HG02885 (cell line): ENCODE measurements at regions not wholly inside any gene's neighbourhood (a gene's known extent, or its start where the extent isn't known, plus 50 kb on each side); places are given as distances from the start of the nearest gene placed in this dataset.
"Not testable (repeated sequence)": the region's sequence is repeated elsewhere in the genome, so short reads cannot be mapped to it uniquely, and the experiment has no call there.

ENCODE experiments used
- ATAC-seq: cut with Tn5 transposase; IDR thresholded peaks from one replicate; pipeline ENCODE4 v1.9.1; 2021; ENCODE audit warnings: mild to moderate bottlenecking; ENCODE audit not compliant: unreplicated experiment, poor library complexity

DNA sequence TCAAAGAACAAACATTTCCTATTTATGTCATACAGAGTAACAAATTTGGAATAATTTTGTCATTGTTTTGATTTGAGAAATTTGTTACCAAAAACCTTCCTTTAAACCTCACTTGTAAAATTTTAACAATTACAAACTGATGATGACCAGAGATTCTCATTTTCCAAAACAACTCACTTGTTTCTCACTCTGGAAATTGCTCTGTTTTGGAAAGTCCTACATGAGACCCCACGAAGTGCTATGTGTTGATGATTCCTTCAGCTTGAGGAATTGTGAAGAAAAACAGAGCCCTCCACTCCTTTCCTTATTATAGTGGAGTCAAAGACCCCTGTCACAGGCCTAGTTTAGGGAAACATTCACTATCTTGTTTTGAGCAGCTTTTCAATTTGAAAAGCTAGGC, 157.6 kb upstream of the RASGRP1 start:
- ATAC-seq, result no peak

DNA sequence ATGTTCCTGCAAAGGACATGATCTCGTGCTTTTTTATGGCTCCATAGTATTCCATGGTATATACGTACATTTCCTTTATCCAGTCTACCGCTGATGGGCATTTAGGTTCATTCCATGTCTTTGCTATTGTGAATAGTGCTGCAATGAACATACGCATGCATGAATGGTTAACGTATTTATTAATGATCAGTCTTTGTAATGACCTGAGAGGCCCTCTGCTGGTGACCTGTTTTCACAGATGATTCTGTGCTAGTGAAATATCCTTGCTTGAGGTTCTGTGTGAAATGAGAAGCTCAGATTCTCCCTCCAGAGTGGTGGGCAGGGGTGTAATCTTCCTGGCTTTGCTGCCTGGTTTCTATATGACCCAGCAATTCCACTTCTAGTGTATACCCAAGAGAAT, 160.2 kb upstream of the RASGRP1 start:
- ATAC-seq, result no peak

DNA sequence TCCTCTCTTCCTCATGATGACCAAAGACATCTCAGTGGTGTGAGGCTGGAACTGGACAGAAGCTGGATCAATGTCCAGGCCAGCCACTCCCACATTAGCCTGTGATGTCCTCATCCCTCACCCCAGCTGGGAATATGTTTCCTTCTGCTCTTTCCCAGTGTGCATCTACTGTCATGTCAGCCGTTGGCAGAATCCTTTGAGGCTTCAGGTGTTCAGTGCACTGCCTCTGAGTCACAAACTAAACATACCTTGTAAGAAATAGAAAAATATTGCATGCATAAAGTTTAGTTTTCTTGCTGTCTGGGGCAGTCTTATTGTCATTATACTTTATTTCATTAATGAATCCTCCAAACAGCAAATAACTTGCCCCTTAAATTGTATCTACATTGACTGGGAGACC, 161.6 kb upstream of the RASGRP1 start:
- no peak for ATAC-seq

DNA sequence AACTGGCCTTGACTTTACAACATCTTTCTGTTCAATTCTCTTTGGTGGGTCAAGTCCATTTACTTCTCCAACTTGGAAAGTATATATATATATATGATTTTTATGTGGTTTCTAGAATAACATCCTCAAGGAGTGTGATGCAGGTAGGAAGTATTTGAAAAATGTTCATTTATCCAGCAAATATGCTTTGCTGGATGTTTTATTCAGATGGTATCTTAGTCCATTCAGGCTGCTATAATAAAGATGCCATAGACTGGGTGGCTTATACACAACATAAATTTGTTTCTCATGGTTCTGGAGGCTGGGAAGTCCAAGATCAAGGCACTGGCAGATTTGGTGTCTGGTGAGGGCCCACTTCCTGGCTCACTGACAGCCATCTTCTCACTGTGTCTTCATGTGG, 168.7 kb upstream of the RASGRP1 start:
- ATAC-seq, result no peak

DNA sequence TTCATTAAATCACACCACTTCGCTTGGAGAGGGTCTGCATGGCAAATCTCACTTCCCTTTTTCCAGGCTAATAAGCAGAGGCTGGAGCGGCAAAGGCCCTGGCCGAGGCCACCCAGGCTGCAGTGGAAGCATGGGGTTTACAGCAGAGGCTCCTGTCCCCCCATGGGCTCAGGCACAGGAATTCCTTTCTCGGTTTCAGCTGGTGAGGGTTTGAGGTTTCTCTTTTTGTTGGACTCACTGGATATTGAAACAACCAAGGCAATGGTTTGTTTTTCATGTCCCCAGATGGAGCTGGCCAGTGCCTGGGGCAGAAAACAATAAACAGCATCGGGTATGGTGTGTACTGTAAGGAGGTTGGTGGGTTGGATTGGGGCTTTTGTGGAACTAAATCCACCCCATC, 175.6 kb upstream of the RASGRP1 start:
- no peak for ATAC-seq

DNA sequence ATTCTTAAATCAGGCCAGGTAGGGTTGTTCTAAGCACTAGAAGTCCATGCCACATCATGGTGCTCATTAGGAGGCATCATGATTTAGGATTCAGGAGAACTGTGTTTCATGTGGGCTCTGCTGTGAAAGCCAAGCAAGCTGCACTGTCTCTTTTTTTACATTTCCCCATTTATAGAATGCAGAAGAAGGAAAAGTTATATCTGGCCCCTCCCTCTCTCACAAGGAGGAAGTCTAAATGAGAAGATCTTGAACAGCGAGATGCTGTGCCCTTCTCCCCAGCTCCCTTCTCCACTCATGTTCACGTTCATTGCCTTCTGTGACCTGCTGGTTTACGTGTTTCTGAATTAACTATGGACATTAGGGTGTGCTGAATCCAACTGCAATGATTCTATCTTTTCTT, 178.5 kb upstream of the RASGRP1 start:
- ATAC-seq, result no peak

DNA sequence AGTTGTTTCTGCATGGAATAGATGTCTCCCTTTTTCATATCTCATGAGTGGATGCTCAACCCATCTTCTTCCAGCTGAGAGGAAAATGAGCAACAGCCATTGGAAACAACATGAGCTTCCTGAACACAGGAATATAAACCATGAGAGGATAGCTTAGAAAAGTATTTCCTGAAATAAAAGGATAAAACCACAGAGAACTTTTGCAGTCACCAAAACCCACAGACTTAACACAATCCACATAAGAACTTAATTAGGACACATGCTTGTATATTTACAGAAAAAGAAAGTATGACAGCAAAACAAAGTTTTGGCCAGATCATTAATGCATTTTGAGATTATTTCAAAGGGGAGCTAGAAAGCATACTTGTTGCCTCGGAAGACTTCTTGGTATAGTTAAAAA, 180.5 kb upstream of the RASGRP1 start:
- ATAC-seq, result no peak

DNA sequence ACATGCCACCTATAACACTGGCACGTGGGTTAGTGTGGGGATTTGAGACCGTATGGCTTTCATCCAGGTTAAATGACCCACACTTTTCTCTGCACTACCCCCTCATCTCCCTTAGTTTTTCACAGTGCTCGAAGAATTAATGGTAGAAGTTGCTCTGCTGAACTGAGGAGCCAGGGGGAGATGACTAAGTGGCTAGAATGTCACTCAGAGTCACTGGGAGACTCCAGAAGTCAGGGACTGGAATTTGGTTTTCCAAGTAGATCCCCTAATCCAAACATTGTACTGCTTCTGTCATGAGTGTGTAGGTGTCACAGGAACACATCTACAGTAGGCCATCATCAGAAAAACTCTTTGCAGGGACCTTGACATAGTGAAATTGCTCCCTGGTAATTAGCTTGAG, 181.0 kb upstream of the RASGRP1 start:
- ATAC-seq, result no peak

DNA sequence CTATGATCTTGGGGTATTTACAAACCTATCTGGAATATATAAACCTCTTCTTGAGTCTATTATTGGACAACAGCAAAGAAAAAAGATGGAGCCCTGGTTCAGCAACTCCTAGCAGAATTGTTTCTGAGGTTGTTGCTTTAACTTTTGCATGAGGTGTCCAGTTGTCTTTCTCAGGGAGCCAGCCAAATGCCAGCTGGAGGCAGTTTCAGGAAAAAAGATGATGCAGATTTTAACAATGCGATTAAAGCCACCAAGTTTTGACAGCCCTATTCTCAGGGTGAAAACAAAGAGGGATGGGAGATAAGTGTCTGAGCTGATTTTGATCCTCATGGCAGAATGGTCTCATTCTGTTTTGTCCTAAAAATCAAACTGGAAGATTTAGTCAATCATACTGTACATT, 181.6 kb upstream of the RASGRP1 start:
- no peak for ATAC-seq

DNA sequence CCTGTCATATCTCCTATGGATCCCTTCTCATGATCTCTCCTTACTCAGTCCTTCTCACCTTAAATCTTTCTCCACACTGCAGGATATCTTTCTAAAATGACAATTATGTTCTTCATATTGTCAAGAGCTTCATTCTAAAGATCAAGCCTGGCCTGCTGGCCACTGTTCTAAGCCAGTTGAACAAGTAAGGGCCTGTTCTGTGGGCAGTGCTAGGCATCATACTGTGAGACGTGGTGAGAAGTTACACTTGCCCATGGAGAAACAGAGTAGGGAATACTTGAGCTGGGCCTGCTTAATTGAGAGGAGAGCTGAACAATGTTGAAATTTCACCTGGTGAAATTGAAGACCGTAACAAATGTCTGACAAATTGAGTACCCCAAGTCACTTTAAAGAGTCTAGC, 184.1 kb upstream of the RASGRP1 start:
- no peak for ATAC-seq

DNA sequence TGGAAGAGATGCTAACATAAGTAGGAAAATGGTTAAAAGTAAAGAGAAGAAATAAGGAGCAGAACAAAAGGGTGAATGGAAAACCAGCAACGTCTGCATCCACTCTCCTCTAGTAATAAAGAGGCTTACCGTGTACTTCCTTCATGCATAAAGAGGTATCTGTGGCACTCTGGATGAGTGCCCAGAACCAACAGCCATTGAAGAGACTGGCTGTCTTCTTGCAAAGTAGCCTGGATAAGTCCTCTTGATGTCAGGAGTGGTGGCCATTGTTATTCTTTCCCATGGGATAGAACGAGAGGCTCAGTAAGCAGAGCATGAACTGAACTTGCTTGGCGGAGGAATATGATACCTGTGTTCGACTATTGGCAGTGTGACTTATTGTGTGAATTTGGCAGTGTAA, 186.2 kb upstream of the RASGRP1 start:
- no peak for ATAC-seq

DNA sequence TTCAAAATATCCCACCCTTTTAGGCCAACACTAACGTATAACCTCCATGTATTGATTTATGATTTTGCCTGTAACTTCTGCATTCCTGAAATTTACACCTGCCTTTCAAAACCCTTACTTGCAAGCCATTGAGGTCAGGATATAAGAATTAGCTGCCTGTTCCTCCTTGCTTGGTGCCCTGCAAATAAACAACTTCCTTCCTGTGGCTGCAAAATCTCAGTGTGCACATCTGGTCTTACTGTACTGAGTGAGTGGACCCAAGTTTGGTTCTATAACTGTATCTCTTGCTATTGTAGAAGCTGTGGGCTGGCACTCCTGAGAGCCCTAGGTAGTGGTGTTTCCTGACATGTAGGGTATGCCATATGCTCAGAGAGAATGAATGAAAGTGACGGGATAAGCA, 191.1 kb upstream of the RASGRP1 start:
- no peak for ATAC-seq

DNA sequence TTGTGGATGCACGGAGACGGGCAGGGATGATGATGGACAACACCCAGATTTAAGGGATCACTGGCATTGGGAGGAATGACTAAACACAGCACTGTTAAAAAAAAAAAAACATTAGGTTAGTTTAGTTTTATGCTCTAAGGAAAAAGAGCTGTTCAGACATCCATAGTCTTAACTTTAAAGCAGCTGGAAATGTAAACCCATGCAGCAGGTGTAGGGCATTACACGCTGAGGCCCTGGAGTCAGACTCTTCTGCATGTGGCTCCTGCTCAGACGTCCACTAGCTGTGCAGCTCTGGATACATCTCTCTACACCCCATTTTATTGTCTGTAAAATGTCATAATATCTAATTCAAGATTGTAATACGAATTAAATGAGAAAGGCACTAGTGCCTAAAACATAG, 191.8 kb upstream of the RASGRP1 start:
- ATAC-seq, result no peak

DNA sequence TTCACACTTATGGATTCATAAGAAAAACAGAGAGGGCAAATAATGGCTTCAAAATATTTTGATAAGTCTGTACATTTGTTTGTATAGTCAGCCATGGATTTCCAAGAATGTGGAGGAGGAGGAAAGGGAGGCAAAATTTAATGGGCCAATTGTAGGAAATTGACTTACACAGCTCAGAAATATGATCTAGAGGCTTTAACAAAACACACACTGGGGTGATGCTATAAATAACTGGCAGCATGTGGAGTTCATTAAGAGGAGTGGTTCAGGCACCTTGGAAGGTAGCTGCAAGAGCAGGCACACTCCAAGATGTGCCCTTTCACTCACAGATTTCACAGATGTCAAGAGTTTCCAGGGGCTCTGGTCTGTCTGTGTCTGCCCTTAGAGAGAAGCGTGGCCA, 193.4 kb upstream of the RASGRP1 start:
- no peak for ATAC-seq

DNA sequence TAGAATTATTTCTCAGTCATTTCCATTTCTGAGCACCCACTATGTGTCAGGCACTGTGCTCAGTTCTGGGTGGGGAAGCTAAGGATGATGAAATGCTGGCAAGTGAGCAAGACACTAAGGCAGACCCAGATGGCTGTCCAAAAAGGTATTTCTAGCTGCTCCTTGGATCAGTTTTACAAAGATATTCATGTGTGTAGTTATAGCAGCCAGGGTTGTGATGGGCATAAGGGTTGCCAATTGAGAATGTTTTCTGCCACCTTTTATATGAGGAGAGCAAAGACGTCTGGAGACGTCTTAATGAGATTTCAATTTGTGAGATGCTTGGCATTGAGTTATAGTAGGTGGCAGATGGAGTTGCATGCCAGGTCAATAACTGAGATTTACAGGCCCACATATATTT, 197.1 kb upstream of the RASGRP1 start:
- no peak for ATAC-seq

DNA sequence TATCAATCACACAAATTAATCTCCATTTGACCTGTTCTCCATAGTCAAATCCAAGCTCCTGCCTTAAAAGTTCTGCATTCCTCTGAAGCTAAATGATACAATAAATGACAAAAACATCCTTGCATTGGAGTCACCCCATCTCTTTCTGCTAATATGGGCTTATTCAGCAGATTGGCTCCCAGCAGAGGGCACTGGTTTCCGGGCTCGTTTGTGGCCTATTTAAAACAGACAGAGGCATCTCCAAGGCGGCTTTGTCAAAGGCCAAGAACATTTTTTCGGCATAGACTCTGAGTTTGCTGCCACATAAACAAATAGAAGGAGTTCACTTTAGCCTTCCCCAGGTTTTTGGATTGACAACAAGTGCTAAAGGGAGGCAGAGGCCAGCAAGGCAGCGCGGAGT, 204.4 kb upstream of the RASGRP1 start:
- ATAC-seq, result no peak

DNA sequence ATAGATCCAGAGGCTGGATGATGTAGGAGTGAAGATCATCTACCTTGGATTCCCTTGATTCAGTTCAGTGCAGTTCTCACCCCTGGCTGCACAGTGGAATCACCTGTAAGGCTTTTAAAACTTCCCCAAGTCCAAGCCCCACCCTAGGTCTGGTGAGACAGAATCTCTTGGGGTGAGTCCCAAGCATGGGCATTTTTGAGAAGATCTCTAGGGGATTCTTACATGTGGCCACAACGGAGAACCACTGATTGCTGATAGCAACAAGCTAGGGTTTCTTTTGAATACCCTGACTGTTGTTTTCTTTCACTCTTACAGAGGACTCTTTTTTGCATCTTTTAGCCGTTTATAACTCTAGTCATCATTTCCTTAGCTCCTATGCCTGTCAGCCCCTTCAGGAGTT, 204.9 kb upstream of the RASGRP1 start:
- no peak for ATAC-seq

DNA sequence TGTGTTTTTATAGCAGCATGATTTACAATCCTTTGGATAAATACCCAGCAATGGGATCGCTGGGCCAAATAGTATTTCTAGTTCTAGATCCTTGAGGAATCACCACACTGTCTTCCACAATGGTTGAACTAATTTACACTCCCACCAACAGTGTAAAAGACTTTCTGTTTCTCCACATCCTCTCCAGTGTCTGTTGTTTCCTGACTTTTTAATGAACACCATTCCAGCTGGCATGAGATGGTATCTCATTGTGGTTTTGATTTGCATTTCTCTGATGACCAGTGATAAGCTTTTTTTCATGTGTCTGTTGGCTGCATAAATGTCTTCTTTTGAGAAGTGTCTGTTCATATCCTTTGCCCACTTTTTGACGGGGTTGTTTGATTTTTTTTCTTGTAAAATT, 209.5 kb upstream of the RASGRP1 start:
- ATAC-seq, result not testable (repeated sequence)

DNA sequence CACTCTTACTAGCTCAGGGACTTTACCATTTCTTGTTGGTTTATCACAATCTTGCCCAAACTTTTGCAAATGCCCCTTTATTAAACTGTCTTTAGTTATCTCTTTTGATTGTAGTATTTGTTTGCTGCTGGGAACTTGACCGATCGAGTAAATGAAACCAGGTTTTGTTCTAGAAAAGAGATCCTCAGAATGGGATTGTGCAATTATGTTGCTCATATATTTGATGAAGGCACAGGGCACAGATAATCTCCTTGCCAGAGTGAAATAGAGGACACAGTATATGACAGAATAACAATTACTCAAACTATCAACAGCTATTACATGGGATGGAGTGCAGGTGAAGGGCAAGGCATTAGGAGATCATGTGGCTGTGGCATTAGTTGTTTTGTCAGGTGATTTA, 216.6 kb upstream of the RASGRP1 start:
- no peak for ATAC-seq

DNA sequence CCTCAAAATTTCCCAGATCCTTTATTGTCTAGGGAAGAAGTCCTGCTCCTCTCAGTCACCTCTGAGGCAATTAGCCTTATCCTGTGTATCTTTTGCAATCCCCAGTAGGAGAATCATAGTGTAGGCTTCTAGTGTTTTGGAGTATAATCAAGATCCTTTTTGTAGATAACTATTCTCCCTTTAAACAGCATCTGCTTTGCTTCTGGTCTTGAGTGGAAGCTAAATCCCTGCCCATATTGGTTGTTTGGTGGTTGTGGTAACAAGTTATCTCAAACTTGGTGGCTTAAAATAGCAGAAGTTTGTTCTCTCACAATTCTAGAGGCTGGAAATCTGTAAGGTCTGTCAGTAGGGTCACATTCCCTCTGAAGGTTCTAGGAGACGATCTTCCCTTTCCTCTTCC, 217.5 kb upstream of the RASGRP1 start:
- ATAC-seq, result no peak

DNA sequence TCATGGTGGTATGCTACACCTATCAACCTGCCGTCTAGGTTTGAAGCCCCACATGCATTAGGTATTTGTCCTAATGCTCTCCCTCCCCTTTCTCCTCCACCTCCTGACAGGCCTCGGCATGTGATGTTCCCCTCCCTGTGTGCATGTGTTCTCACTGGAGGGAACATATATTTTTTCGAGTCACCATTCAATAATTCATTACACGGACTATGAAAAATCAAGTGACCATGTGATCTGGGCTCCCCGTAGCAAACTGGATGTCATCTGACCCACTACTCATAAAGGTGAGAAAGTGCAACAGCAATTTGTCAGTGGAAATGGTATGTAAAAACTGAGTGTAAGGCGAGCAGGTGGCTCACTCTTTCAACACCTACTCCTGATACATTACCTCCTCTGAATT, 224.3 kb upstream of the RASGRP1 start:
- no peak for ATAC-seq

DNA sequence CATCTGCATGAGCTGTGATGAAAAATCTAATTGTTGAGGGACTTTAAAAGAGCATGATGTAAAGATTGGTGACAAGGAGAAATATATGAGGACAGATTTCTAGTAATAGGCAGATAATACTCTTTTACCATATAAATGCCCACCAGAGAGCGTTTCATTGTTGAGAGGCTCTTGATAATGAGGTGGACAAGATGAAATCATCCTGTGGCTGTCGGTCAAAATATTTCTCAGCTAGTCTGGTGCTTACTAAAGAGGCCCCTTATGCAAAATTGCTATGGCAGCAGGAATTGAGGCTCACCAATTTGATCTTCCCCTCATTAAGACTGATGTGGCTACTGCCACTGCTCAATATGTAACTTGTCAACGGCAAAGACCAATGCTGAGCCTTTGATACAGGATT, 225.0 kb upstream of the RASGRP1 start:
- no peak for ATAC-seq

DNA sequence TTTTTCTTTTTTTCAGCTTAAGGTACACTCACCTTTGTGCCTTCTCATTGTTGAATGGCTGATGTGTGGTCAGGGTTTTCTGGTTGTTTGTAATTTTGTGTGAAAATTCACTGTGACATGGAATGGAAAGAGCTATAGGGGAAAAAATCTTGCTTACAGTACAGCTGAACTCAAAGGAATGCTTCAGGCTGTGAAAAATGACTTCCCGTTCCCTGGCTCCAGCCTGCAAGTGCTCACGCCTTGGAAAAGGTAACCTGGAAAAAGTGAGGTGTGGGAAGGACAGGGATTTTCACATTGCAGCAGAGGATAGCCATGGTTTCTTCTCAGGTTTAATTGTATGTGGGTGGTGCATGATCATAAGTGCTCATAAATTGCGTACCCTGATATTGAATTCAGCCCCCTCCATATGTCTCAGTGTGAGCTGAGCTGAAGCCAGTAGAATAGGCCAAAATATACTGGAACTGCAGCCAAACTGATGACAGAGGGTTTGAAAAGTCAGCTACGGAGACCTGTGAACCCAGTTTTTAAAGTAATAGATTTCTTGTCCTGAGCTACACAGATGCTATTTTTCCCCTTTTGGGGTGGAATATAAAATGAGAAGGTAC, 228.7 kb upstream of the RASGRP1 start:
- no peak for ATAC-seq
